ENCODE measurements at regions not wholly inside any gene's neighbourhood (a gene's known extent, or its start where the extent isn't known, plus 50 kb on each side); places are given as distances from the start of the nearest gene placed in this dataset.

DNA sequence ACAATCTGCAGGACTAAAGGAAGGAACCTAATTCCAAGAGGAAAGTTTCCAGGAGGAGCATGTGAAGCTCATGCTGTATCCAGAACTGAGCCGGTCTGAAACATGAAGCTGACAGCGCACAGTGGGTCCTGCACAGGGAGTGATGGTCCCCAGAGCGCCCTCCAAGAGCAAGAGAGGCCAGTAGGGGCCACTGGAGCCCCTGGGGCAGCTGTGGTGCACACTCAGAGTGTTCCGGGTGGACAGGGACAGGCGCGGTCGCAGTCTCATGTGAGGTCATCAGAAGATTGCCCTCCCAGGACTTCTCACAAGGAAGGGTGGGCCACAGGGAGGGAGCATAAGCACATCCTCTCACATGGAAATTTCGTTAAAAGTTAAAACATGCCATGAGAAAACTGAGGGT lies 355.9 kb downstream of the EIPR1 start:
- no peak overlapping the region for H3K9ac ChIP-seq (ENCODE audit: low read length)
- no peaks in the 10 kb centered on the region for H3K27me3 ChIP-seq (ENCODE audit: insufficient read depth, low read length)
- H3F3A ChIP-seq (ENCODE audit: insufficient read depth, low read length) = no peaks in the 10 kb centered on the region
- no peaks in the 10 kb centered on the region for H3K36me3 ChIP-seq (ENCODE audit: insufficient read depth, low read length)
- no peak overlapping the region for H3K27ac ChIP-seq (ENCODE audit: low read depth, low read length, poor library complexity, severe bottlenecking)
- H4K20me1 ChIP-seq (ENCODE audit: insufficient read depth, low read length) = no peaks in the 10 kb centered on the region
- H3K9me3 ChIP-seq (ENCODE audit: low read length) = peaks cover 6% of the 10 kb centered on the region; the same call in 1 of the 2 replicates
- no peak overlapping the region for H3K4me2 ChIP-seq (ENCODE audit: low read length)
- no peak overlapping the region for H2AFZ ChIP-seq (ENCODE audit: low read length)
- no peak for TF ChIP-seq EZH2 (IDR thresholded peaks at IDR 0.05; ENCODE audit: borderline replicate concordance, low read length)
- TF ChIP-seq, protein P1, sequence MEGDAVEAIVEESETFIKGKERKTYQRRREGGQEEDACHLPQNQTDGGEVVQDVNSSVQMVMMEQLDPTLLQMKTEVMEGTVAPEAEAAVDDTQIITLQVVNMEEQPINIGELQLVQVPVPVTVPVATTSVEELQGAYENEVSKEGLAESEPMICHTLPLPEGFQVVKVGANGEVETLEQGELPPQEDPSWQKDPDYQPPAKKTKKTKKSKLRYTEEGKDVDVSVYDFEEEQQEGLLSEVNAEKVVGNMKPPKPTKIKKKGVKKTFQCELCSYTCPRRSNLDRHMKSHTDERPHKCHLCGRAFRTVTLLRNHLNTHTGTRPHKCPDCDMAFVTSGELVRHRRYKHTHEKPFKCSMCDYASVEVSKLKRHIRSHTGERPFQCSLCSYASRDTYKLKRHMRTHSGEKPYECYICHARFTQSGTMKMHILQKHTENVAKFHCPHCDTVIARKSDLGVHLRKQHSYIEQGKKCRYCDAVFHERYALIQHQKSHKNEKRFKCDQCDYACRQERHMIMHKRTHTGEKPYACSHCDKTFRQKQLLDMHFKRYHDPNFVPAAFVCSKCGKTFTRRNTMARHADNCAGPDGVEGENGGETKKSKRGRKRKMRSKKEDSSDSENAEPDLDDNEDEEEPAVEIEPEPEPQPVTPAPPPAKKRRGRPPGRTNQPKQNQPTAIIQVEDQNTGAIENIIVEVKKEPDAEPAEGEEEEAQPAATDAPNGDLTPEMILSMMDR (IDR thresholded peaks at IDR 0.05; ENCODE audit: low read length) = no peak
- no peaks in the 10 kb centered on the region for H3K4me1 ChIP-seq (ENCODE audit: insufficient read depth, low read length, severe bottlenecking)
- no peaks in the 10 kb centered on the region for H3K79me2 ChIP-seq (ENCODE audit: insufficient read depth, low read length)
- no peaks in the 10 kb centered on the region for H3K9me2 ChIP-seq (ENCODE audit: low read depth, low read length)
- H3K4me3 ChIP-seq (ENCODE audit: low read depth, low read length, poor library complexity, severe bottlenecking) = no peak overlapping the region

DNA sequence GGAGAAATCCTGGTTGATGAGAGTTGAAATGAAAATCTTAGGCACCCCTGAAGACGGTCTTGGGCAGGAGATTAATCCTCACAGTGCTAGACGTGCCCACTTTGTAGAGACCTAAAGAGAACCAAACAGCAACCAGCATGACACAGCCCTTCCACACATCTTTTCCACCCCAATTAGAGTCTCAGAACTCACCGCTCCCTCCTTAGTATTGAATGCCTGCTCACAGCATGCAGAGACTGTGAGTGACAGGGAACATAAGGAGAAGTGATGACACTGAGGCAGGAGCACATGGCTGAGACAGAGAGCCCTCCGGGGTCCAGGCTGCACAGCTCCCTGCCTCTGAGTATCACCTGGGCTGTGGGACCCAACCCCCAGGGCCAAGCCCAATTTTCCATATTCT lies 367.6 kb downstream of the EIPR1 start:
- no peaks in the 10 kb centered on the region for H3K9me3 ChIP-seq (ENCODE audit: low read length)
- H3K4me1 ChIP-seq (ENCODE audit: insufficient read depth, low read length, severe bottlenecking) = no peaks in the 10 kb centered on the region
- H3K4me3 ChIP-seq (ENCODE audit: low read depth, low read length, poor library complexity, severe bottlenecking) = no peak overlapping the region
- no peak overlapping the region for H3K9ac ChIP-seq (ENCODE audit: low read length)
- H3K4me2 ChIP-seq (ENCODE audit: low read length) = no peak overlapping the region
- H3K9me2 ChIP-seq (ENCODE audit: low read depth, low read length) = no peaks in the 10 kb centered on the region
- no peaks in the 10 kb centered on the region for H3F3A ChIP-seq (ENCODE audit: insufficient read depth, low read length)
- H3K36me3 ChIP-seq (ENCODE audit: insufficient read depth, low read length) = no peaks in the 10 kb centered on the region
- no peaks in the 10 kb centered on the region for H3K27me3 ChIP-seq (ENCODE audit: insufficient read depth, low read length)
- no peak for TF ChIP-seq EZH2 (IDR thresholded peaks at IDR 0.05; ENCODE audit: borderline replicate concordance, low read length)
- TF ChIP-seq, protein P1 (IDR thresholded peaks at IDR 0.05; ENCODE audit: low read length) = no peak
- no peak overlapping the region for H3K27ac ChIP-seq (ENCODE audit: low read depth, low read length, poor library complexity, severe bottlenecking)
- no peak overlapping the region for H2AFZ ChIP-seq (ENCODE audit: low read length)
- no peaks in the 10 kb centered on the region for H3K79me2 ChIP-seq (ENCODE audit: insufficient read depth, low read length)
- H4K20me1 ChIP-seq (ENCODE audit: insufficient read depth, low read length) = no peaks in the 10 kb centered on the region

DNA sequence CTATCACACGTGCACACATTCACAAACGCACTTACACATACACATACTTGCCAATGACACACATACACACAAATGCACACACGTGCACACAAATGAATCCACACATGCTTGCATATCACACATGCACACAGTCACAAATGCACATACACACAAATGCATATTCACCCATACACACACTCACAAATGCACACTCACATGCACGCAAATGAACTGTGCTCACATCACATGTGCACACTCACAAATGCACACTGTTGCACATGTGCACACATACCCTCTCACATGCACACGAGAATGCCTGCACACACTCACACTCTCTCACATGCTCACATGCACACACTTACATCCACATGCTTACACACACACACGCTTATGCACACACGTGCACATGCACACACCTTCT lies 368.1 kb downstream of the EIPR1 start:
- Histone ChIP-seq H3K9me2 (ENCODE audit: low read depth, low read length) (no peaks in the 10 kb centered on the region), H3K4me1 (ENCODE audit: insufficient read depth, low read length, severe bottlenecking) (no peaks in the 10 kb centered on the region), H3K4me2 (ENCODE audit: low read length) (no peak overlapping the region), H3F3A (ENCODE audit: insufficient read depth, low read length) (no peaks in the 10 kb centered on the region), H3K9ac (ENCODE audit: low read length) (no peak overlapping the region), H3K79me2 (ENCODE audit: insufficient read depth, low read length) (no peaks in the 10 kb centered on the region), H3K27ac (ENCODE audit: low read depth, low read length, poor library complexity, severe bottlenecking) (no peak overlapping the region), H3K27me3 (ENCODE audit: insufficient read depth, low read length) (no peaks in the 10 kb centered on the region), H3K36me3 (ENCODE audit: insufficient read depth, low read length) (no peaks in the 10 kb centered on the region), H2AFZ (ENCODE audit: low read length) (no peak overlapping the region), H3K9me3 (ENCODE audit: low read length) (no peaks in the 10 kb centered on the region), H4K20me1 (ENCODE audit: insufficient read depth, low read length) (no peaks in the 10 kb centered on the region), H3K4me3 (ENCODE audit: low read depth, low read length, poor library complexity, severe bottlenecking) (no peak overlapping the region)
- TF ChIP-seq EZH2 (IDR thresholded peaks at IDR 0.05; ENCODE audit: borderline replicate concordance, low read length) = no peak
- TF ChIP-seq, protein P1 (IDR thresholded peaks at IDR 0.05; ENCODE audit: low read length) = no peak
